HCT116 (cell line): ENCODE measurements at regions not wholly inside any gene's neighbourhood (a gene's known extent, or its start where the extent isn't known, plus 50 kb on each side); places are given as distances from the start of the nearest gene placed in this dataset.

ENCODE experiments used
- ATAC-seq: fragments of 200-7000 bp; cut with Tn5 transposase; 2 replicates; pipeline ENCODE4 v1.9.1; 2020; ENCODE audit warnings: mild to moderate bottlenecking, moderate library complexity
- BruUV-seq: library from RNA; stranded (reverse); fragments of 400-500 nt; replicated peaks from 2 replicates; lab custom pipeline; 2021; lab: Mats Ljungman, UMichigan
- CTCF ChIA-PET: fragments of 300-600 bp; sonication (Branson Sonifier 250); formaldehyde crosslinking; loops from one replicate; lab custom pipeline; 2021; ENCODE audit warnings: antibody characterized with exemption; lab: Charles Lee
- POLR2A ChIA-PET: fragments of 300-600, 350-600 bp; sonication (Branson Sonifier 250); formaldehyde crosslinking; loops from one replicate; lab custom pipeline; 2021; ENCODE audit warnings: antibody characterized with exemption; lab: Charles Lee
- RAD21 ChIA-PET, 2 experiments: fragments of 300-600 bp; sonication (Branson Sonifier 250); formaldehyde crosslinking; loops; one replicate each; lab custom pipeline; 2023; ENCODE audit warnings: low total read pairs in 2 of 2; ENCODE audit not compliant: uncharacterized antibody in 2 of 2, unreplicated experiment in 2 of 2, low non-redundant PET in 1 of 2; lab: Charles Lee
- DNase-seq: peaks from one replicate; pipeline ENCODE4 v3.0.0-alpha.2; 2010; ENCODE audit warnings: low read depth, low spot score
- H2AFZ ChIP-seq: fragments of 200-600 bp; shearing (Covaris generic), sonication (generic); 2 replicates; pipeline ENCODE4 v1.6.1; 2017; ENCODE audit warnings: low read depth, mixed run types, mixed read lengths, antibody characterized with exemption, low read length; ENCODE audit not compliant: poor library complexity, severe bottlenecking
- H3K27ac ChIP-seq: 2 replicates; pipeline ENCODE4 v1.5.1; 2012; ENCODE audit warnings: low read depth, low read length
- H3K27me3 ChIP-seq: fragments of 200-600 bp; sonication (generic); 2 replicates; pipeline ENCODE4 v1.6.1; 2016; ENCODE audit warnings: mixed run types, low read length, mixed read lengths; ENCODE audit not compliant: insufficient read depth
- H3K36me3 ChIP-seq, 2 experiments: fragments of 200-500 bp in 1 of 2; fragments of 200-600 bp in 1 of 2; sonication (Bioruptor generic) in 1 of 2; sonication (generic) in 1 of 2; 2 replicates each; pipeline versions ENCODE4 v1.5.1 to v1.6.1; 2014 to 2016; ENCODE audit warnings: low read length in 2 of 2, inconsistent platforms in 1 of 2, mixed read lengths in 1 of 2, mixed run types in 1 of 2; ENCODE audit not compliant: insufficient read depth in 2 of 2, control insufficient read depth in 1 of 2
- H3K4me1 ChIP-seq, 2 experiments: fragments of 200-600 bp in 1 of 2; sonication (generic) in 1 of 2; 2 replicates each; pipeline versions ENCODE4 v1.5.1 to v1.6.1; 2012 to 2017; ENCODE audit warnings: low read length in 2 of 2, inconsistent platforms in 1 of 2, mild to moderate bottlenecking in 1 of 2, mixed read lengths in 1 of 2, mixed run types in 1 of 2, moderate library complexity in 1 of 2; ENCODE audit not compliant: insufficient read depth in 2 of 2, control insufficient read depth in 1 of 2
- H3K4me2 ChIP-seq: fragments of 200-600 bp; sonication (generic); 2 replicates; pipeline ENCODE4 v1.6.1; 2017; ENCODE audit warnings: mixed run types, low read length, mixed read lengths
- H3K4me3 ChIP-seq, 2 experiments: fragments of 200-600 bp in 1 of 2; sonication (generic) in 1 of 2; replicated peaks in 1 of 2; 2 replicates each; pipeline ENCODE4 v1.5.1; 2011 to 2016; ENCODE audit warnings: low read length in 2 of 2, control low read depth in 1 of 2, low read depth in 1 of 2, mild to moderate bottlenecking in 1 of 2, mixed read lengths in 1 of 2, mixed run types in 1 of 2
- H3K79me2 ChIP-seq: fragments of 200-600 bp; sonication (generic); 2 replicates; pipeline ENCODE4 v1.6.1; 2017; ENCODE audit warnings: mild to moderate bottlenecking, mixed run types, low read length, moderate library complexity, mixed read lengths; ENCODE audit not compliant: insufficient read depth
- H3K9ac ChIP-seq: fragments of 200-600 bp; sonication (generic); 2 replicates; pipeline ENCODE4 v1.6.1; 2016; ENCODE audit warnings: low read length, mixed read lengths
- H3K9me2 ChIP-seq: fragments of 200-600 bp; sonication (generic), shearing (Covaris generic); 2 replicates; pipeline ENCODE4 v1.6.1; 2017; ENCODE audit warnings: mixed run types, mild to moderate bottlenecking, moderate library complexity; ENCODE audit not compliant: insufficient read depth
- H3K9me3 ChIP-seq, 2 experiments: fragments of 200-500 bp in 1 of 2; fragments of 200-600 bp in 1 of 2; sonication (Bioruptor generic) in 1 of 2; sonication (generic) in 1 of 2; 2 replicates each; pipeline ENCODE4 v1.6.1; 2014 to 2017; ENCODE audit warnings: low read length in 2 of 2, mixed read lengths in 2 of 2, inconsistent platforms in 1 of 2, low read depth in 1 of 2, mild to moderate bottlenecking in 1 of 2, mixed run types in 1 of 2, moderate library complexity in 1 of 2; ENCODE audit not compliant: control insufficient read depth in 1 of 2, insufficient read depth in 1 of 2
- H4K20me1 ChIP-seq: fragments of 200-600 bp; sonication (generic), shearing (Covaris generic); 2 replicates; pipeline ENCODE4 v1.6.1; 2017; ENCODE audit warnings: mixed run types, mild to moderate bottlenecking, moderate library complexity; ENCODE audit not compliant: insufficient read depth
- ELF1 ChIP-seq: IDR thresholded peaks from 2 replicates; pipeline ENCODE4 v1.6.1; 2012; ENCODE audit warnings: low read depth, borderline replicate concordance
- EZH2 ChIP-seq: fragments of 200-600 bp; sonication (generic); IDR thresholded peaks from 2 replicates; pipeline ENCODE4 v1.6.1; 2017; ENCODE audit warnings: antibody characterized with exemption, mixed run types
- POLR2AphosphoS5 ChIP-seq: IDR thresholded peaks from 2 replicates; pipeline ENCODE4 v1.6.1; 2011; ENCODE audit warnings: mild to moderate bottlenecking, low read depth, low read length, moderate library complexity
- intact Hi-C: fragments of 100-400 bp; cut with micrococcal nuclease; formaldehyde crosslinking; loops from 2 replicates; pipeline ENCODE4 v1.10.0; 2022
- TF ChIP-seq, protein P1 (sequence below): IDR thresholded peaks from 2 replicates; pipeline ENCODE4 v1.6.1; 2011; ENCODE audit warnings: mild to moderate bottlenecking, low read length, moderate library complexity; ENCODE audit not compliant: insufficient replicate concordance; ENCODE audit errors: extremely low read depth
- TF ChIP-seq, protein P2 (sequence below): IDR thresholded peaks from 2 replicates; pipeline ENCODE4 v1.6.1; 2012

DNA sequence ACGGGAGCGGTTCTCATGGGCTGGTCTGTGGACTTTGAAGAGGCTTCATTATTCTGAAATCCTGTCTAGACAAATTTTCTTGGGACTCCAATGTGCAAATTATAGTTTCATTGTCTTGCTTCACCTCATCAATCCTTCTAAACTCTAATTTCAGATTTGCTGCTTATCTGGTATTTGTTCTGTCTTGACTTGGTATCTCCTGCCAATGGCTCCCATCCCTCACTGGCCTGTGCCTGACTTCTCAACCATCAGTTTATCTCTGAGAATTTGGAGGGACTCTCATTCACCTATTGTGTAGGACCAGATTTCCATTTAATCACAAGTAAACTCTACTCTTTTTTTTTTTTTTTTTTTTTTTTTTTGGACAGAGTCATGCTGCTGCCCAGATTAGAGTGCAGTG, 960.2 kb upstream of the NR2F2 start:
- H3K4me3 ChIP-seq: no peak overlapping the region
- RAD21 ChIA-PET: no interaction called here
- no peaks in the 10 kb centered on the region for H3K9me3 ChIP-seq
- no peak overlapping the region for H3K9ac ChIP-seq
- CTCF ChIA-PET: no interaction called here
- H2AFZ ChIP-seq: no peak overlapping the region
- no peaks in the 10 kb centered on the region for H3K27me3 ChIP-seq
- H3K79me2 ChIP-seq: no peaks in the 10 kb centered on the region
- no peak overlapping the region for H3K4me2 ChIP-seq
- intact Hi-C loops: no loop called here
- no peak overlapping the region for H3K27ac ChIP-seq
- POLR2A ChIA-PET: no interaction called here
- DNase-seq (no peak), ATAC-seq (no peak)
- H3K4me1 ChIP-seq: no peaks in the 10 kb centered on the region
- no peaks in the 10 kb centered on the region for H3K36me3 ChIP-seq
- BruUV-seq: no TSS peak
- TF ChIP-seq EZH2 (no peak), POLR2AphosphoS5 (no peak)
- TF ChIP-seq, protein P1, sequence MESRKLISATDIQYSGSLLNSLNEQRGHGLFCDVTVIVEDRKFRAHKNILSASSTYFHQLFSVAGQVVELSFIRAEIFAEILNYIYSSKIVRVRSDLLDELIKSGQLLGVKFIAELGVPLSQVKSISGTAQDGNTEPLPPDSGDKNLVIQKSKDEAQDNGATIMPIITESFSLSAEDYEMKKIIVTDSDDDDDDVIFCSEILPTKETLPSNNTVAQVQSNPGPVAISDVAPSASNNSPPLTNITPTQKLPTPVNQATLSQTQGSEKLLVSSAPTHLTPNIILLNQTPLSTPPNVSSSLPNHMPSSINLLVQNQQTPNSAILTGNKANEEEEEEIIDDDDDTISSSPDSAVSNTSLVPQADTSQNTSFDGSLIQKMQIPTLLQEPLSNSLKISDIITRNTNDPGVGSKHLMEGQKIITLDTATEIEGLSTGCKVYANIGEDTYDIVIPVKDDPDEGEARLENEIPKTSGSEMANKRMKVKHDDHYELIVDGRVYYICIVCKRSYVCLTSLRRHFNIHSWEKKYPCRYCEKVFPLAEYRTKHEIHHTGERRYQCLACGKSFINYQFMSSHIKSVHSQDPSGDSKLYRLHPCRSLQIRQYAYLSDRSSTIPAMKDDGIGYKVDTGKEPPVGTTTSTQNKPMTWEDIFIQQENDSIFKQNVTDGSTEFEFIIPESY: no peak
- TF ChIP-seq, protein P2, sequence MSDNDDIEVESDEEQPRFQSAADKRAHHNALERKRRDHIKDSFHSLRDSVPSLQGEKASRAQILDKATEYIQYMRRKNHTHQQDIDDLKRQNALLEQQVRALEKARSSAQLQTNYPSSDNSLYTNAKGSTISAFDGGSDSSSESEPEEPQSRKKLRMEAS: no peak
- H4K20me1 ChIP-seq: no peaks in the 10 kb centered on the region
- no peaks in the 10 kb centered on the region for H3K9me2 ChIP-seq

DNA sequence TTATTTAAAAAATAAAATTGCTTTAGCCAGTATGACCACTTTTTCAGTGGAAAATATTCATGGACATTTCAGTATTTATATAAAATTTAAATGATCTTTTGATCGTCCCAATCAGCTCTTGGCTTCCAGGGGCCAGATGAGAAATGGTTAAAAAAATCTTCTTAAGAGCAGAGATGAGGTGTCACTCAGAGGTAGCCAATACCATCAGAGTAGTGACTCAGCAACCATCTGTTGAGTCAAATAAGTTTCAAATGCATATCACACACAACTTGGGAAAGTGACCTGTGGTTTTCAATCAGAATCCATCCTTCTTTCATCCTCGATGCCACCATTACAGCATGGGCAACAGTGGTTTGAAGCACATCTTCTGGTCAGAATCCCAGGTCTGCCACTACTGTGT, 958.8 kb upstream of the NR2F2 start:
- no peak for DNase-seq
- Histone ChIP-seq H2AFZ (peak overlapping the region; percentile 15), H3K79me2 (no peaks in the 10 kb centered on the region), H4K20me1 (no peaks in the 10 kb centered on the region), H3K27me3 (no peaks in the 10 kb centered on the region), H3K4me2 (no peak overlapping the region), H3K9me2 (no peaks in the 10 kb centered on the region), H3K36me3 (no peaks in the 10 kb centered on the region), H3K9me3 (no peaks in the 10 kb centered on the region), H3K9ac (no peak overlapping the region), H3K4me3 (no peak overlapping the region), H3K4me1 (no peaks in the 10 kb centered on the region), H3K27ac (no peak overlapping the region)
- ChIA-PET POLR2A (no interaction called here), RAD21 (interaction anchor here in 1 of 2 experiments (0.5 kb wide), 1 partner anchor 815 kb away, joined by 3 read pairs; no protein-coding TSS in a partner anchor), CTCF (no interaction called here)
- intact Hi-C loops: no loop called here
- no peak for ATAC-seq
- TF ChIP-seq ELF1: no peak
- BruUV-seq: no TSS peak
